ENCODE measurements at regions not wholly inside any gene's neighbourhood (a gene's known extent, or its start where the extent isn't known, plus 50 kb on each side); places are given as distances from the start of the nearest gene placed in this dataset.

GRCh38 chr5:106269252-106269843 lies 1401.4 kb downstream of the EFNA5 start:
- Histone ChIP-seq H3K27ac (ENCODE audit: control insufficient read depth, insufficient read depth, low read length) (no peak overlapping the region), H3K27me3 (ENCODE audit: control insufficient read depth, extremely low read depth, insufficient read depth, low read length) (no peaks in the 10 kb centered on the region), H3K9ac (ENCODE audit: control insufficient read depth, extremely low read depth, insufficient read depth, low read length) (no peak overlapping the region), H3K4me3 (ENCODE audit: control insufficient read depth in 2 of 3, extremely low read depth in 1 of 3, insufficient read depth in 2 of 3, low read depth in 1 of 3, low read length in 3 of 3) (no peak overlapping the region), H3K9me1 (ENCODE audit: control insufficient read depth, extremely low read depth, insufficient read depth, low read length) (no peaks in the 10 kb centered on the region), H3K9me3 (ENCODE audit: control insufficient read depth, low read depth, low read length) (peaks cover 2% of the 10 kb centered on the region), H3K36me3 (ENCODE audit: control insufficient read depth in 2 of 2, extremely low read depth in 1 of 2, insufficient read depth in 2 of 2, low read length in 2 of 2) (no peaks in the 10 kb centered on the region), H3K4me2 (ENCODE audit: control insufficient read depth, extremely low read depth, insufficient read depth, low read depth, low read length) (no peak overlapping the region), H2AFZ (ENCODE audit: control insufficient read depth, low read length) (no peak overlapping the region), H3K4me1 (ENCODE audit: control insufficient read depth, extremely low read depth, insufficient read depth, low read length) (no peaks in the 10 kb centered on the region), H3K79me2 (ENCODE audit: control insufficient read depth, insufficient read depth, low read length) (no peaks in the 10 kb centered on the region), H4K20me1 (ENCODE audit: control insufficient read depth, extremely low read depth, insufficient read depth, low read length) (no peaks in the 10 kb centered on the region)
- TF ChIP-seq, protein P1, sequence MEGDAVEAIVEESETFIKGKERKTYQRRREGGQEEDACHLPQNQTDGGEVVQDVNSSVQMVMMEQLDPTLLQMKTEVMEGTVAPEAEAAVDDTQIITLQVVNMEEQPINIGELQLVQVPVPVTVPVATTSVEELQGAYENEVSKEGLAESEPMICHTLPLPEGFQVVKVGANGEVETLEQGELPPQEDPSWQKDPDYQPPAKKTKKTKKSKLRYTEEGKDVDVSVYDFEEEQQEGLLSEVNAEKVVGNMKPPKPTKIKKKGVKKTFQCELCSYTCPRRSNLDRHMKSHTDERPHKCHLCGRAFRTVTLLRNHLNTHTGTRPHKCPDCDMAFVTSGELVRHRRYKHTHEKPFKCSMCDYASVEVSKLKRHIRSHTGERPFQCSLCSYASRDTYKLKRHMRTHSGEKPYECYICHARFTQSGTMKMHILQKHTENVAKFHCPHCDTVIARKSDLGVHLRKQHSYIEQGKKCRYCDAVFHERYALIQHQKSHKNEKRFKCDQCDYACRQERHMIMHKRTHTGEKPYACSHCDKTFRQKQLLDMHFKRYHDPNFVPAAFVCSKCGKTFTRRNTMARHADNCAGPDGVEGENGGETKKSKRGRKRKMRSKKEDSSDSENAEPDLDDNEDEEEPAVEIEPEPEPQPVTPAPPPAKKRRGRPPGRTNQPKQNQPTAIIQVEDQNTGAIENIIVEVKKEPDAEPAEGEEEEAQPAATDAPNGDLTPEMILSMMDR (optimal IDR thresholded peaks at IDR 0.05 in 1 of 3, IDR thresholded peaks at IDR 0.05 in 1 of 3, conservative IDR thresholded peaks at IDR 0.05 in 1 of 3; ENCODE audit: extremely low read depth in 1 of 3, insufficient read depth in 2 of 3, low read length in 3 of 3): peak; percentile 25 to 64 (median 52)
- no peak for TF ChIP-seq EZH2 (IDR thresholded peaks at IDR 0.05; ENCODE audit: low read length)
- DNase-seq (ENCODE audit: low read depth, low spot score) (peak; percentile 7), FAIRE-seq (peak; percentile 78)
- dilution Hi-C loops (cut with MboI; ENCODE audit: extremely low pct_ligation_motif_present, low sequenced_read_pairs): no loop called here

DNA sequence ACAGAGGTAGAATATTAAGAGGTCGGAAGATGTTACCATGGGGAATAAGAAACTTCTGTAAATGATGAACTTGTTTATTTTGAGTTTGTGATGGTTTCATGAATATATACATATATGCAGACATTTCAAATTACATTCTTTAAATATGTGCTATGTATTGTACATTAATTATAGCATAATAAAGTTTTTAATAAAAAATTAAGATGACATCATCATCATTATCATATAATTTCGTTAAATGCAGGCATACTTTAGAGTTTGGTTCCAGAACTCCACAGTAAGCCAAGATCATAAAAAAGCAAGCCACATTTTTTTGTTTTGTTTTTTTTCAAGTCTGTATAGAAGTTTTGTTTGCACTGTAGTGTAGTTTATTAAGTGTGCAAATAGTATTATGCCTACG lies 1403.5 kb downstream of the EFNA5 start:
- Histone ChIP-seq H3K27me3 (ENCODE audit: control insufficient read depth, extremely low read depth, insufficient read depth, low read length) (no peaks in the 10 kb centered on the region), H3K9ac (ENCODE audit: control insufficient read depth, extremely low read depth, insufficient read depth, low read length) (no peak overlapping the region), H2AFZ (ENCODE audit: control insufficient read depth, low read length) (no peak overlapping the region), H3K4me3 (ENCODE audit: control insufficient read depth in 2 of 3, extremely low read depth in 1 of 3, insufficient read depth in 2 of 3, low read depth in 1 of 3, low read length in 3 of 3) (no peak overlapping the region), H3K4me2 (ENCODE audit: control insufficient read depth, extremely low read depth, insufficient read depth, low read depth, low read length) (no peak overlapping the region), H3K9me1 (ENCODE audit: control insufficient read depth, extremely low read depth, insufficient read depth, low read length) (no peaks in the 10 kb centered on the region), H3K27ac (ENCODE audit: control insufficient read depth, insufficient read depth, low read length) (no peak overlapping the region), H3K9me3 (ENCODE audit: control insufficient read depth, low read depth, low read length) (no peaks in the 10 kb centered on the region), H3K4me1 (ENCODE audit: control insufficient read depth, extremely low read depth, insufficient read depth, low read length) (no peaks in the 10 kb centered on the region), H4K20me1 (ENCODE audit: control insufficient read depth, extremely low read depth, insufficient read depth, low read length) (no peaks in the 10 kb centered on the region), H3K36me3 (ENCODE audit: control insufficient read depth in 2 of 2, extremely low read depth in 1 of 2, insufficient read depth in 2 of 2, low read length in 2 of 2) (no peaks in the 10 kb centered on the region), H3K79me2 (ENCODE audit: control insufficient read depth, insufficient read depth, low read length) (no peaks in the 10 kb centered on the region)
- DNase-seq (ENCODE audit: low read depth, low spot score) (no peak), FAIRE-seq (no peak)
- no peak for TF ChIP-seq EZH2 (IDR thresholded peaks at IDR 0.05; ENCODE audit: low read length)
- TF ChIP-seq, protein P1 (optimal IDR thresholded peaks at IDR 0.05 in 1 of 3, IDR thresholded peaks at IDR 0.05 in 1 of 3, conservative IDR thresholded peaks at IDR 0.05 in 1 of 3; ENCODE audit: extremely low read depth in 1 of 3, insufficient read depth in 2 of 3, low read length in 3 of 3): no peak
- dilution Hi-C loops (cut with MboI; ENCODE audit: extremely low pct_ligation_motif_present, low sequenced_read_pairs): no loop called here
